GM18867 (cell line): ENCODE measurements at regions not wholly inside any gene's neighbourhood (a gene's known extent, or its start where the extent isn't known, plus 50 kb on each side); places are given as distances from the start of the nearest gene placed in this dataset.

ENCODE experiments used
- ATAC-seq: cut with Tn5 transposase; IDR thresholded peaks from one replicate; pipeline ENCODE4 v1.9.1; 2021; ENCODE audit warnings: mild to moderate bottlenecking, moderate library complexity; ENCODE audit not compliant: unreplicated experiment

- ATAC-seq, result no peak
Observed at GRCh38 chr6:84361372-84362192, 134.1 kb upstream of the CEP162 start.

GRCh38 chr6:84360039-84360438 is 132.6 kb upstream of the CEP162 start:
- no peak for ATAC-seq

DNA sequence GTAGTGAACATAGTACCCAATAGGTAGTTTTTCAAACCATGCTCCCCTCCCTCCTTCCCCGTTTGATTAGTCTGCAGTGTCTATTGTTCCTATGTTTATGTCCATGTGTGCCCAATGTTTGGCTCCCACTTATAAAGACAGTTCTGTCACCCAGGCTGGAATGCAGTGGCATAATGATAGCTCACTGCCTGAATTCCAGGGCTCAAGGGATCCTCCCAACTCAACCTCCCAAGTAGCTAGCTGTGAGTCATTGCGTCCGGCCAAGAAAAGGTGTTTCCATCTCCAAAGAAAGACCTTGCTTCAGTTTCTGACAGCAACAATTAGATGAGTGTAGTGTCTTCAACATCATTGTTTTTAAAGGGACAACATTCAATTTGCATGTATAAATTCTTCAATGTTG is 131.1 kb upstream of the CEP162 start:
- no peak for ATAC-seq

DNA sequence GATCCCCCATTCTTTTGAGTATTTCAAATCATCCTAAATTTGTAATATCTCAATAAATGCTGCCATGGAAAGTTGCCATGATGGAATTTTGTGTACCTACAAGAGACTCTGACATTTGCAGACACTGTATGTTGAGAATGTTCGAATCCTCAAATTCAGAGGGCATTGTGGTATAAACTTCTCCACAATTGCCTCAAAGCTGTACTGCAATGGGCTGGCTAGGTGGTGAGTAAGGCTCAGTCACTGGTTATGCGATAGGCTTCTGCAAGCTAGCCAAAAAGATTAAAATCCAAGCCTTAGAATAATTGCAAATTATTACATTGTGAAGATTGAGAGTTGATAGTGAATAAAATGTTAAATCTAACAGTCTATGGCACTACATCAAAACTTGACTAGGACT is 130.2 kb upstream of the CEP162 start:
- no peak for ATAC-seq

GRCh38 chr6:84356907-84357306 is 129.5 kb upstream of the CEP162 start:
- ATAC-seq, result no peak

GRCh38 chr6:84353459-84354423 is 126.3 kb upstream of the CEP162 start:
- ATAC-seq, result no peak

DNA sequence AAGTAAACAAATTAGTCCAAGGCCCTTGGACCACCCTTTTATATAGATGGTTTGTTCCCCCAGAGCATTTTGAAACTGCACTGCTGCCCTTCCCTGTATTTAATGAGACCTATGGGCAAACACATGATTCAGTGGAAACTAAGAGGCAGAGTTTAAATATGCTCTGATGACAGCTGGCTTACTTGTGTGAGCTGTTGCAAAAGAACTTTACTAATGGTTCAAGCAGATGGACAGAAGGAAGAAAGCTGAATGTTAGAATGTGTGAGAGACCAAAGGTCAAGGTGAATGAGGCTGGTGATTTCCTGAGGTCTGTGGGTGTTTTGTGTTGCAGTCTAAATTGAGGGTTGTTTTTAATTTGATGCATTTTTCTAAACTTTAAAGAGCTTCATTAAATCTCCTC is 123.0 kb upstream of the CEP162 start:
- no peak for ATAC-seq

- ATAC-seq, result no peak
Observed at GRCh38 chr6:84349542-84349941, 122.1 kb upstream of the CEP162 start.

- ATAC-seq, result no peak
Observed at GRCh38 chr6:84348801-84349200, 121.4 kb upstream of the CEP162 start.

- ATAC-seq, result no peak
Observed at GRCh38 chr6:84346372-84346771, 118.9 kb upstream of the CEP162 start.

- ATAC-seq, result no peak
Observed at GRCh38 chr6:84344005-84344404, 116.6 kb upstream of the CEP162 start.

GRCh38 chr6:84340422-84340821 is 113.0 kb upstream of the CEP162 start:
- no peak for ATAC-seq

DNA sequence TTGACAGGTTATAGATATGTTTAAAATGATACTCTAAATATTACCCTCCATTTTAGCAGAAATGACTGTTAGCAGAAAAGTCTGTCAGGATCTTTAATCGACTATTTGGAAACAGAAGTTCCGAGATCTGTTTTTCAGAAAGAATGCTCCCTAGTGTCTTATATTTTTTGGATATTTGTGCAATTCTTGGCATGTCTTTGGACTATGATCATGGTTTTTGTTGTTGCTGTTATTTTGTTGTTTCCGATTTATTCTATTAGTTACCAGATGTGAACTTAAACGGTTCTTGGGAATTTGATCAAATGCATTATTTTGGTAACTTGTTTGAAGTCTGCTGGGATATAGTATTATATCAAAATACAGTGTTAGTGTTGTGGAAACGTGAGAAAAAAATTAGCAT is 106.4 kb upstream of the CEP162 start:
- ATAC-seq, result no peak

DNA sequence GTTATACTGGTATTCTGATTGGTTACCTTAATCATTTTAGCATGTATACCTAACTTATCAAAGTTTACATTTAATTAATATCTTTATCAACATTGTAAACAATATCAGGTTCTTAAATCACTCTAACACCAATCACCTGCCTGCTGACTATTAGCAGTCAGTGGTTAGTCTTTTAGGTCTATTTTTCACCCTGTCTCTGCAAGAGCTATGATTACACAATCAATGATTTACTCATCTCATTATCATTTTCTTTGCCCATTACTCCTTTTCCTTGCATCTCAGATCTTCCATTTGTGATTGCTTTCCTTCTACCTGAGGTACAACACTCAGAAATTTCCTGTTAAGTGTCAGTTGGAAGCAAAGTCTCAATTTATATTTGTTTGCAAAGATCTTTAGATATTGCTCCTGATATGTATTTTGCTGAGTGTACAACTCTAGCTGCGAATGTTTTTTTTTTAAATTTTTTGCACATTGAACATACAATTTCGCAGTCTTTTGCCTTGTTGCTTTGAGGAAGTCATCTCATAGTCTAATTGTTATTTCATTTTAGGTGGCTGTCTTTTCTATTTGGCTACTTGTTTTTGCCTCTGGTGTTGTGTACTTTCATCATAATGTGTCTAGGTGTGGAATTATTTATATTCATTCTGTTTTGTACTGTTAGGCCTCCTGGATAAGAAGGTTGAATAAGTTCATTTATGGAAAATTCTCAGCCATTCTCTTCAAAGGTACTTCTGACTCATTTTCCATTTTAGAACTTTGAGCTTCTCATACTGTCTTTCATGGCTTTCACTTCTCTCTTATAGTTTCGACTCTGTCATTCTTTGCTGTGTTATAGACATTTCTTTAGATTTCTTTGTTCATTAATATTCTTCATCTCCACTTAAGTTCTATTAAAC is 104.9 kb upstream of the CEP162 start:
- peak; percentile 98 for ATAC-seq

- ATAC-seq, result no peak
Observed at GRCh38 chr6:84330325-84330724, 102.9 kb upstream of the CEP162 start.

DNA sequence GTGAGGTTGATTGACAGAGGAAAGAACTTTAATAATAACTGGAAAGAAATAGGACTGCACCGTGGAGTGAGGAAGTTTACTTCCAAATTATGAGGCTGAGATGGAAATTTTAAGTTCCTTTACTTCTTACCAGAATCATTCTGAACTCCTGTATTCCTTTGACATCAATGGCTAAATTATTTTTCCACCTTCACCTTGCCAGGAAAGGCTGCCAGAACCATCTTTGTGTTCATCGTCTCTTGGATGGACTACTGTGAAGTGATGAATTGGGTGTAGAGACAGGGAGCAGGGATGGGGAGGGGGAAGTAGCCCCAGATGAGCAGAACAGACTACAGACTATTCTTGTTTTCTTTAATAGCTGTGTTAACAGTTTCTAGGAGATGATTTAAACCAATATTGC is 102.1 kb upstream of the CEP162 start:
- ATAC-seq, result no peak

GRCh38 chr6:84329077-84329476 is 101.6 kb upstream of the CEP162 start:
- ATAC-seq, result no peak

DNA sequence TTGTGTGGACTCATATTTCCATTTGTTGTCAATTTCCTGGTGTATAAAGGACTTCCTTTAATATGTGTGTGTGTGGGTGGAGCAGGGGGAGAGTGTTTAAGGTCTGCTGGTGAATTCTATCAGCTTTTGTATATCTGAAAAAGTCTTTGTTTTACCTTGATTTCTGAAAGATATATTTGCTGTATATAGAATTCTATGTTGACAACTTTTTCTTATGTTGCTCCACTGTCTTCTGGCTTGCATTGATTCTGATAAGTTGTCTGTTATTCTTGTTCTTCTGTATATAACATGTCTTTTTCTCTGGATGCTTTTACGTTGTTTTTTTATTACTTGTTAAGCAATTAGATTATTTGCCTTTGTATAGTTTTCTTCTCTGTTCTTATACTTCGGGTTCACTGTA is 90.0 kb upstream of the CEP162 start:
- no peak for ATAC-seq

DNA sequence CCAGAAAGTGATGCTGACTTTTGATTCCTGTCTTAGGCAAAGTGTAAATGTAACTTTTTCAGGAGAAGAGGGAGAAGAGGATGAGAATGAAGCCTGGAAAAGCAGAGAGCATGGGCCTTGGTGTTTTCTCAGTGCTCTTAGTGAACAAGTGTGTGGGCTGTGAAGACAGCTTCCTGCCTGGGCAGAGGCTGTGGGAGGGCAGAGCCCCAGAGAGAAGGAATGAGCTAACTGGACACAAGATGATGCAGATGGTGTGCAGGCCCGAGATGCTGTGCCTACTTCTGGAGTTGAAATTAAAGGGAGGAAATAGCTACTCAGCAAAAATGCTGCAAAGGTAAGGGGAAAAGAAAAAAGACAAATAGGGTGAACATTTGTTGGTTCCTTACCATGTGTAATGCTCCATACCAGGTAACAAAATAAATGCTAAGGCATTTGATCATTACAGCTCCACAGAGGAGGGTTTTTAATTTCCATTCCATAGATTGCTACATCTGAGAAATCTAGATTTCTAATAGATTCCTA is 87.0 kb upstream of the CEP162 start:
- ATAC-seq, result no peak

DNA sequence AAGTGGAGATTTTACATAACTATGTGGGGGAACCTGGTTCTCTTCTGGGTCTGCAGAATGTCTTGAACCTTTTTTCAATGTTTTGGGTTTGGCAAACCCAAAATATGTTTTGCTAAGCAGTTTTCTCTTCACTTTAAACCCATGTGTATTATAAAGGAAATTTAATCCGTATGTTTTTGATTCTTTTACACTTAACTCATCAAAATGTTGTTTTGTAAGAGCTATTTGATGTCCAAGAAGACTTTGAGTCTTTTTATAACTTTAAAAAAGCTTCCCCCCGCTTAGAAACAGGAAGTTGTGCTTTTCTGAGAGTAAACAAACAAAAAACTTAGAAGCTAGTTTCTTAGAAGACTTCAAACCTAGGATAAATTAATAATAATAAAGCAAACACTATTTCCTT is 81.9 kb upstream of the CEP162 start:
- no peak for ATAC-seq

DNA sequence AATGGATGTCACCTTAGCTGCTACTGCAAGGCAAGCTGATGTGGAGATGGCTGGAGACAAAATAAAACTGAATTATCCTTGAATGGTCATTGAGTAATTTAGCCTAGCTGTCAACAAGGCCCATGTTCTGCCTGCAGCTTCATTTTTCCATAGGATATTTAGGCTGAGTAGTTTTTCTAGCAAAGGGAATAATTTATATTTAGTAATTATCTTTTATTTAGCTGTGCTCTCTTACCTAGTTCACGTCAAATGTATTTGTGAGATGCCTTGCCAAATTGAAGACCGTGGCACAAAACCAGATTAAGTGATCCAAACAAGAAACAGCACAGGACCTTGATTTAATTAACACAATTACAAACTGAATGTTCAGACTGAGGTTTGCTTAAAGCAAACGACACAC is 77.4 kb upstream of the CEP162 start:
- ATAC-seq, result no peak
